ENCODE measurements at regions not wholly inside any gene's neighbourhood (a gene's known extent, or its start where the extent isn't known, plus 50 kb on each side); places are given as distances from the start of the nearest gene placed in this dataset.

- no peak for TF ChIP-seq CTCF (conservative IDR thresholded peaks at IDR 0.05; ENCODE audit: low read depth, low read length)
- no peak for TF ChIP-seq EZH2phosphoT487 (IDR thresholded peaks at IDR 0.05; ENCODE audit: borderline replicate concordance, low read length)
- no peak for TF ChIP-seq EZH2 (IDR thresholded peaks at IDR 0.05; ENCODE audit: low read length, unreplicated experiment)
Measured at GRCh38 chr5:101437351-101437750, 534.3 kb upstream of the ST8SIA4 start.

Measured in PC-3 (cell line).